ENCODE measurements at regions not wholly inside any gene's neighbourhood (a gene's known extent, or its start where the extent isn't known, plus 50 kb on each side); places are given as distances from the start of the nearest gene placed in this dataset.
"Not testable (repeated sequence)": the region's sequence is repeated elsewhere in the genome, so short reads cannot be mapped to it uniquely, and the experiment has no call there.

DNA sequence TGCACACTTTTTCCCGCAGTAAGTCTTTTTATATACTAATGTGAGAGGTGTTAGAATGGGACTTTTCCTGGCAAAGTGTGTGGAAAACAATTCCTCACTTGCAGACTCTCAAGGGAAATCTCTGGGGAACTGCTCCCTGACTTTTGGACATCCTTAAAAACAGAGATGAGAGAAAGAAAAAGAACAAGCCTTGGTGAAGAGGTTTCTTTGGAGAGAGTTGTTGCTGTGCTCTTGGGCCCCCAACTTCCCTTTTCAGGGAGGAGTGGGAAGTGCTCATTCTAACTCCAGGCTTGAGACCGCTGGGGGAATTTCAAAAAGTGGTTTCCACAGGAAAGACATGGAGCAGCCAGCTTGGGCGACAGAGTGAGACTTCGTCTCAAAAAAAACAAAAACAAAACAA is 142.6 kb upstream of the SPRED2 start:
- Histone ChIP-seq H3K9me3 (ENCODE audit: control insufficient read depth, low read length) (no peaks in the 10 kb centered on the region), H3K36me3 (ENCODE audit: control insufficient read depth, insufficient read depth, low read length, severe bottlenecking) (no peaks in the 10 kb centered on the region), H3K4me3 (ENCODE audit: low read length) (no peak overlapping the region), H3K9ac (ENCODE audit: low read length) (peak overlapping the region; percentile 45), H3K4me1 (ENCODE audit: control insufficient read depth, insufficient read depth, low read length) (peaks cover 32% of the 10 kb centered on the region), H3K27me3 (replicated peaks; ENCODE audit: control insufficient read depth, insufficient read depth, low read length) (no peaks in the 10 kb centered on the region)
- DNase-seq (ENCODE audit: low read depth): no peak

DNA sequence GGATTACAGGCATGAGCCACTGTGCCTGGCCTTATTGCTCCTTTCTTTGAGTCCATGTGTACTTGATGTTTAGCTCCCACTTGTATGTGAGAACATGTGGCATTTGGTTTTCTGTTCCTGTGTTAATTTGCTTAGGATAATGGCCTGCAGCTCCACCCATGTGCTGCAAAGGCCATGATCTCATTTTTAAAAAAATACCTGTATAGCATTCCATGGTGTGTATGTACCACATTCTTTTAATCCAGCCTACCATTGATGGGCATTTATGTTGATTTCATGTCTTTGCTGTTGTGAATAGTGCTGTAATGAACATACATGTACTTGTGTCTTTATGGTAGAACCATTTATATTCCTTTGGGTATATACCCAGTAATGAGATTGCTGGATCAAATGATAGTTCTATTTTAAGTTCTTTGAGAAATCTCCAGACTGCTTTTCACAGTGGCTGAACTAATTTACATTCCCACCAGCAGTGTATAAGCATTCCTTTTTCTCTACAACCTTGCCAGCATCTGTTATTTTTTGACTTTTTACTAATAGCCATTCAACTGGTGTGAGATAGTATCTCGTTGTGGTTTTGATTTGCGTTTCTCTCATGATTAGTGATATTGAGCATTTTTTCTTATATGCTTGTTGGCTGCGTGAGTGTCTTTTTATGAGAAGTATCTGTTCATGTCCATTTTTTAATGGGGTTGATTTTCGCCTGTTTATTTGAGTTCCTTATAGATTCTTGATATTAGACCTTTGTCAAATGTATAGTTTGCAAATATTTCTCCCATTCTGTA is 136.4 kb upstream of the SPRED2 start:
- H3K4me1 ChIP-seq (ENCODE audit: control insufficient read depth, insufficient read depth, low read length); DNase-seq (ENCODE audit: low read depth); H3K9ac ChIP-seq (ENCODE audit: low read length); H3K36me3 ChIP-seq (ENCODE audit: control insufficient read depth, insufficient read depth, low read length, severe bottlenecking); H3K4me3 ChIP-seq (ENCODE audit: low read length); H3K27me3 ChIP-seq (replicated peaks; ENCODE audit: control insufficient read depth, insufficient read depth, low read length); H3K9me3 ChIP-seq (ENCODE audit: control insufficient read depth, low read length): not testable (repeated sequence)

DNA sequence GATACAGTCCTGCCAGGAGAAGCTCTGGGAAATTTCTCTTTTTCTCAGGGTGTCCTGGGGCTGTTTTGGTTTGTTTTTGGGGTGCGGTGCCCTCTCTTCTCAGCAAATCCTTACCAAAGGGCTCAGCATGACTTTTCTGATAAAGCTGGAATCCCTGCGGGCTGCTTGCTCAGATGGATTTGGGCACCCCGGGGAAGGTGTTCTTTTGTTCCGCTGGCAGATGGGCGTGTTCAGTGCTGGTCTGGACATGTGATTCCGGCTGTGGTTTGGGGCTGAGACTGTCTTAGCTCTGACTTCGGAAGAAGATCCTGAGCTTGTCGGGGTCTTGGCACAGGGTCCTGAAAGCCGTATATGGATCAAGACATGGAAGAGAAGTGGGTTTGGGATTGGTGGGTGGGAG is 134.2 kb upstream of the SPRED2 start:
- Histone ChIP-seq H3K9ac (ENCODE audit: low read length) (no peak overlapping the region), H3K36me3 (ENCODE audit: control insufficient read depth, insufficient read depth, low read length, severe bottlenecking) (no peaks in the 10 kb centered on the region), H3K4me3 (ENCODE audit: low read length) (peak overlapping the region; percentile 54), H3K9me3 (ENCODE audit: control insufficient read depth, low read length) (no peaks in the 10 kb centered on the region), H3K27me3 (replicated peaks; ENCODE audit: control insufficient read depth, insufficient read depth, low read length) (no peaks in the 10 kb centered on the region), H3K4me1 (ENCODE audit: control insufficient read depth, insufficient read depth, low read length) (peaks cover 7% of the 10 kb centered on the region)
- DNase-seq (ENCODE audit: low read depth): no peak

DNA sequence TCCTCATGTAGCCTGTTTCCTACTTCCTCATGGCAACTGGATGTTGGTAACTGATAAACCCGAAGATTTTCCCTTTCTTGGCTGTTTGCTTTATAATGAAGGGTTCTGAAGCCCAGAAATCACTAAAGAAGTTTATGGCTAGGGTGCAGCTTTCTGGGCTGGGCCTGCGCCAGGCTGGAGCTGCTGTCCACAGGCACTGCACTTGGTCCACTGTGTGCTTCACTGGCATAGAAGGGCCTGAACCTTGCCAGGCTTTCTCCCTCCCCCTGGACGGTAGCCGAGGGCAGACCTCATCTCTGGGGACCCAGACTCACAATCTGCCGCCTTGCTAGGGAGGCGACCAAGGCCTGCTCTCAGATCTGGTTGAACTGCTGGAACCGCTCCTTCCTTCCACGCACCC is 133.3 kb upstream of the SPRED2 start:
- Histone ChIP-seq H3K4me3 (ENCODE audit: low read length) (no peak overlapping the region), H3K36me3 (ENCODE audit: control insufficient read depth, insufficient read depth, low read length, severe bottlenecking) (no peaks in the 10 kb centered on the region), H3K4me1 (ENCODE audit: control insufficient read depth, insufficient read depth, low read length) (peaks cover 7% of the 10 kb centered on the region), H3K9me3 (ENCODE audit: control insufficient read depth, low read length) (no peaks in the 10 kb centered on the region), H3K27me3 (replicated peaks; ENCODE audit: control insufficient read depth, insufficient read depth, low read length) (no peaks in the 10 kb centered on the region), H3K9ac (ENCODE audit: low read length) (no peak overlapping the region)
- DNase-seq (ENCODE audit: low read depth): no peak

DNA sequence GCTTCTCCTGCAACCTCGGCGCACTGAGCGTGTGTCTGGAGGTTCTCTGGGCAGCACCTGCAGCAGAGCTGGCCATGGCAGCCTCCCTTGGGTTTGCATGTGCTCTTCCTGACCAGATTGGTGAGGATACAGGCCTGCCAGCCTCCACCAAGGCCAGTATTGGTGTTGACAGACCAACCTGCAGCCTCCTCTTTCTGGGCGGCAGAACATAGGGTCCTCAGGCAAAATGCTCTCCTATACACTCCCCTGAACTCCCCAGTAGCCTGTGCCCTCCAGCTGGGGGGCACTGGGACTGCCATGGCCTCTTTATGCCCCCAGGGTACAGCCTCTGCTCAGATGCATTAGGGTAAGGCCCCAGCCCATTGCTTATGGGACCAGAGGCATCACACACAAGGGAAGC is 131.9 kb upstream of the SPRED2 start:
- Histone ChIP-seq H3K4me1 (ENCODE audit: control insufficient read depth, insufficient read depth, low read length) (peaks cover 7% of the 10 kb centered on the region), H3K9ac (ENCODE audit: low read length) (no peak overlapping the region), H3K4me3 (ENCODE audit: low read length) (no peak overlapping the region), H3K36me3 (ENCODE audit: control insufficient read depth, insufficient read depth, low read length, severe bottlenecking) (no peaks in the 10 kb centered on the region), H3K27me3 (replicated peaks; ENCODE audit: control insufficient read depth, insufficient read depth, low read length) (no peaks in the 10 kb centered on the region), H3K9me3 (ENCODE audit: control insufficient read depth, low read length) (no peaks in the 10 kb centered on the region)
- no peak for DNase-seq (ENCODE audit: low read depth)

DNA sequence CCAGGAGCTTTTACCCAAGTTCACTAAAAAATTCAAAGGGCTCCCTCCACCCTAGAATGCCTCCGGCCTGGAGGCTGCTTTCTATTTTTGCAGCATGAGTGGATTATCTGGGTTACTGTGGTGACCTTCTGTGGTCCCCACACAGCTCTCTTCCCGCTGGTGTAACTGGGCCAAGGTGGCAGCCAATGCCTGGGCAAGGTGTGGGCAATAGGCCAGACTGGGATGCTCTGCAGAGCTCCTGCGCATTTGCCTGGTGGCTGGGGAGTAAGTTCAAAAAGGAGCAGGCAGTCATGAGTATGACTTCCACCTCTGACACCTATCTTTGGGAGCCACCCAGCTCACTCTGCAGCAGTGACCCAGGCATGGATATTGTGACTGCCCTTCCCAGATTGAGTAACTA is 130.5 kb upstream of the SPRED2 start:
- no peaks in the 10 kb centered on the region for H3K27me3 ChIP-seq (replicated peaks; ENCODE audit: control insufficient read depth, insufficient read depth, low read length)
- H3K9me3 ChIP-seq (ENCODE audit: control insufficient read depth, low read length): no peaks in the 10 kb centered on the region
- DNase-seq (ENCODE audit: low read depth): no peak
- H3K9ac ChIP-seq (ENCODE audit: low read length): no peak overlapping the region
- no peak overlapping the region for H3K4me3 ChIP-seq (ENCODE audit: low read length)
- no peaks in the 10 kb centered on the region for H3K36me3 ChIP-seq (ENCODE audit: control insufficient read depth, insufficient read depth, low read length, severe bottlenecking)
- H3K4me1 ChIP-seq (ENCODE audit: control insufficient read depth, insufficient read depth, low read length): peaks cover 7% of the 10 kb centered on the region

DNA sequence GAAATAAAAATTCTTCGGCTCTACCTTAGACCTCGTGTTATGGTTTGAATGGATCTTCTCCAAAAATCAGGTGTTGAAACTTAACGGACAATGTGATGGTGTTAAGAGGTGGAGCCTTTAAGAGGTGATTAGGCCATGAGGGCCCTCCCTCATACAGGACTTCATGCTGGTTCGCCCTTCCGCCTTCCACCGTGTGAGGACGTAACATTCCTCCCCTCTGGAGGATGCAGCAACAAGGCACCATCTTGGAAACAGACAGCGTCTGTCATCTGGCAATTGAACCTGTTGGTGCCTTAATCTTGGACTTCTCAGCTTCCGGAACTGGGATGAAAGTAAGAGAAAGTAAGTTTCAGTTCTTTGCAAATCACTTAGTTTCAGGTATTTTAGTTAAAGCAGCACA is 126.3 kb upstream of the SPRED2 start:
- Histone ChIP-seq H3K4me1 (ENCODE audit: control insufficient read depth, insufficient read depth, low read length) (no peaks in the 10 kb centered on the region), H3K4me3 (ENCODE audit: low read length) (no peak overlapping the region), H3K9me3 (ENCODE audit: control insufficient read depth, low read length) (no peaks in the 10 kb centered on the region), H3K27me3 (replicated peaks; ENCODE audit: control insufficient read depth, insufficient read depth, low read length) (peaks cover 3% of the 10 kb centered on the region), H3K9ac (ENCODE audit: low read length) (no peak overlapping the region), H3K36me3 (ENCODE audit: control insufficient read depth, insufficient read depth, low read length, severe bottlenecking) (no peaks in the 10 kb centered on the region)
- DNase-seq (ENCODE audit: low read depth): no peak

DNA sequence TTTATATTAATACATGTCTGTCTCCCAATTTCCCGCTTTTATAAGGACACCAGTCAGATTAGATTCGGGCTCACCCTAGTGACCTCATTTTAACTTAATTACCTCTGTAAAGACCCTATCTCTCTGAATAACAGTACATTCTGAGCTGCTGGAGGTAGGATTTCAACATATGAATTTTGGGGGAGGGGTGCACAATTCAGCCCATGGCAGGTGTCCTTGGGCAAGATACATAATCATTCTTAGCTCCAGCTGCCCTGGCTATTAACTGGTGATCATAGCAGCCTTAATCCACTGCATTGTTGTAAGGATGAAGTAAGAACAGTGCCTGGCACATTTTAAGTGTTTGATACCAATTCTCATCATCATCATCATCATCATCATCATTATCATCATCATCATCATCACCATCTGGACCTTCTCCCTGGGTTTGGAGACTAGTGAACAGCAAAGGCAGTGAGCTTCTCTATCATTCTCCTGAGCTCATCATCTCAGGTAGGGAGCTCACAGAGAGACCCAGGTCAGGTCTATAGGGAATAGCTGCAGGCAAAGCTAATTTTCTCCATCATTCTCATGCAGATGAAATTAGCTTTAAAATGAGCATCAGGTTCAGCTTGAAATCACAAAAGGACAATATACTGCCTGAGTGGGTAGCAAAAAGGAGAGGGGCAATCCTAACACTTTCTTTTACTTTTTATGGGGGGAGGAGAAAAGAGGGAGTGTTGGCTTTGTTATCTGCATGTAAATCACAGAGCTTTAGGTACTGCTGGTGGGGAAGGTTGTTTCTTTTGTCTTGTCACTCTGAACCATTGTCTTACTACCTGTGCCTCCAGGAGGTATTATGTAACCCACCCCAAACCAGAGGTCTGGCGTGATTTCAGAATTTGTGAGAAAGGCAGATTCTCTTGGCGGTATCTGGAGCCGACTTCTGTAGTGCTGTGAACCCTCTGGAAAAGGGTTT is 125.5 kb upstream of the SPRED2 start:
- Histone ChIP-seq H3K9ac (ENCODE audit: low read length) (no peak overlapping the region), H3K27me3 (replicated peaks; ENCODE audit: control insufficient read depth, insufficient read depth, low read length) (peaks cover 3% of the 10 kb centered on the region), H3K36me3 (ENCODE audit: control insufficient read depth, insufficient read depth, low read length, severe bottlenecking) (no peaks in the 10 kb centered on the region), H3K4me3 (ENCODE audit: low read length) (no peak overlapping the region), H3K9me3 (ENCODE audit: control insufficient read depth, low read length) (no peaks in the 10 kb centered on the region), H3K4me1 (ENCODE audit: control insufficient read depth, insufficient read depth, low read length) (no peaks in the 10 kb centered on the region)
- DNase-seq (ENCODE audit: low read depth): no peak

DNA sequence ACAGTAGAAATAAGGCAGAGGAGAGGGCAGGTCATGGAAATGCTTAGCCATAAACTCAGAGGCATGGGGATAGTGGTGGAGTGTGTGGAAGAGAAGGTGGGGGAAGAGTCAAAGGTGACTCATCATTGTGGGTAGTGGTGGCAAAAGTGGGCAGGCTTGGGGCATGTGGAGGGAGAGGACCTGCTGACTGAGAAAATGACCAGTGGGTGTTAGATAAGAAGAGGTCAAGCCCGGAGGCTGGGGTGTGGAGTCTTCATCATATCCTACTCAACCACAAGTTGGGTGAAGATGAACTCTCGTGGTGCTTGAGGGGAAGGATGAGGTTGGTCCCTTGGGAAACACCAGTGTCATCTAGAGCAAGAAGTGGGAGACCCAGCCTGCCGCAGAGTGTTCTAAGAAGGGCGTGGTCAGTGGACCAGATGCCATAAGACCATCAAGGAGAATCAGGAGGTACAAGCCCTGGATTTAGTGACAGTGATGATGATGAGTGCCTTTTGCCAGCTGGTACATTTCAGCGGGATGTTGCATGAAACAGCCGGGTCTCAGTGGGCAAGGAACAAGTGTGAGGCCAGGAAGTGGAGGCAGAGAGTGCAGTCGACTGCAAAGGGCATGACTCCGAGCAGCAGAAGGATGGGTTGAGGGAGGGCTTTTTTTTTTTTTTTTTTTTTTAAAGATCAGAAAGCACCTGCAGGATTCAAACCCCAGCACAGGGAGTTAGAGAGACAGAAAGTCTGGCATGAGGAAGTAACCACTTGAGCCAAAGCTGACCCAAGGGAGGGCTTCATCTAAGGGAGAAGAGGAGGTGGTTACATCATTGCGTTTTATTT is 122.6 kb upstream of the SPRED2 start:
- H3K9ac ChIP-seq (ENCODE audit: low read length): no peak overlapping the region
- no peaks in the 10 kb centered on the region for H3K9me3 ChIP-seq (ENCODE audit: control insufficient read depth, low read length)
- H3K36me3 ChIP-seq (ENCODE audit: control insufficient read depth, insufficient read depth, low read length, severe bottlenecking): no peaks in the 10 kb centered on the region
- peaks cover 3% of the 10 kb centered on the region for H3K27me3 ChIP-seq (replicated peaks; ENCODE audit: control insufficient read depth, insufficient read depth, low read length)
- no peaks in the 10 kb centered on the region for H3K4me1 ChIP-seq (ENCODE audit: control insufficient read depth, insufficient read depth, low read length)
- no peak overlapping the region for H3K4me3 ChIP-seq (ENCODE audit: low read length)
- no peak for DNase-seq (ENCODE audit: low read depth)

DNA sequence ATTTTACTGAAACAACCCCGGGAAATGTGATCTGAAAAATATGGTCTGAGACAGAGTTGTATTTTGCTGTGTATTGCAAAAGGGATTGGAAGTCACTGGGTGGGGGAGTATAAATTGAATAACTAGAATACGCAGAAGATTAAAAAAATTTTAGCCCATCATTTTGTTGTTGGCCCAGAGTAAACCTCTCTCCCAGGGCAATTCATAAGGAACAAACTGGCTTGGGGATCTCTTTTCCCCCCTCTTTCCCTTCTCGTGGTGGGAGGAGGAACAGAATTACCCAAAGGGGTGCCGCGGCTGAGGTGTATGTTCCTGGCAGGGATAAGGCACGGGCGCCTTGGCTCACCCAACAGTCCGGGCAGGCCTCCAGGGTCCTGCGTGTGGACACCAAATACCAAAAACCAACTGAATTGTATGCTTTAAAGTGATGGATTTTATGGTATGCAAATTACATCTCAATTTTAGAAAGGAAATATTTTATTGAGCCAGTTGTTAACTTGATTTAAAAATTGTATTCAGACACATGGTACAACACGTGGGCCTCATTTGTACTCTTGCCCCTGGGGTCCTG is 121.2 kb upstream of the SPRED2 start:
- Histone ChIP-seq H3K9ac (ENCODE audit: low read length) (peak overlapping the region; percentile 35), H3K9me3 (ENCODE audit: control insufficient read depth, low read length) (no peaks in the 10 kb centered on the region), H3K36me3 (ENCODE audit: control insufficient read depth, insufficient read depth, low read length, severe bottlenecking) (no peaks in the 10 kb centered on the region), H3K27me3 (replicated peaks; ENCODE audit: control insufficient read depth, insufficient read depth, low read length) (peaks cover 3% of the 10 kb centered on the region), H3K4me3 (ENCODE audit: low read length) (no peak overlapping the region), H3K4me1 (ENCODE audit: control insufficient read depth, insufficient read depth, low read length) (no peaks in the 10 kb centered on the region)
- DNase-seq (ENCODE audit: low read depth): no peak

Measured in adipocyte (in vitro differentiated cells).